IPS-20b (cell line): ENCODE measurements at regions not wholly inside any gene's neighbourhood (a gene's known extent, or its start where the extent isn't known, plus 50 kb on each side); places are given as distances from the start of the nearest gene placed in this dataset.
"Not testable (repeated sequence)": the region's sequence is repeated elsewhere in the genome, so short reads cannot be mapped to it uniquely, and the experiment has no call there.

Experiments
- H3K27ac ChIP-seq: one replicate; pipeline ENCODE4 v1.5.1; 2013; ENCODE audit warnings: low read length
- H3K27me3 ChIP-seq: 2 replicates; pipeline ENCODE4 v1.6.1; 2013; ENCODE audit warnings: mild to moderate bottlenecking, low read length, inconsistent platforms; ENCODE audit not compliant: insufficient read depth
- H3K36me3 ChIP-seq: 2 replicates; pipeline ENCODE4 v1.6.1; 2013; ENCODE audit warnings: low read depth, mild to moderate bottlenecking, inconsistent platforms, low read length, moderate library complexity; ENCODE audit not compliant: insufficient read depth
- H3K4me1 ChIP-seq: 2 replicates; pipeline ENCODE4 v1.6.1; 2013; ENCODE audit warnings: mild to moderate bottlenecking, control low read depth, inconsistent platforms, low read length, moderate library complexity; ENCODE audit not compliant: insufficient read depth
- H3K4me3 ChIP-seq: 2 replicates; pipeline ENCODE4 v1.5.1; 2013; ENCODE audit warnings: mild to moderate bottlenecking, low read length, inconsistent platforms
- H3K9ac ChIP-seq: 2 replicates; pipeline ENCODE4 v1.6.1; 2013; ENCODE audit warnings: low read depth, mild to moderate bottlenecking, inconsistent platforms, low read length, moderate library complexity
- H3K9me3 ChIP-seq: 2 replicates; pipeline ENCODE4 v1.6.1; 2013; ENCODE audit warnings: mild to moderate bottlenecking, low read depth, low read length, inconsistent platforms; ENCODE audit not compliant: insufficient read depth

DNA sequence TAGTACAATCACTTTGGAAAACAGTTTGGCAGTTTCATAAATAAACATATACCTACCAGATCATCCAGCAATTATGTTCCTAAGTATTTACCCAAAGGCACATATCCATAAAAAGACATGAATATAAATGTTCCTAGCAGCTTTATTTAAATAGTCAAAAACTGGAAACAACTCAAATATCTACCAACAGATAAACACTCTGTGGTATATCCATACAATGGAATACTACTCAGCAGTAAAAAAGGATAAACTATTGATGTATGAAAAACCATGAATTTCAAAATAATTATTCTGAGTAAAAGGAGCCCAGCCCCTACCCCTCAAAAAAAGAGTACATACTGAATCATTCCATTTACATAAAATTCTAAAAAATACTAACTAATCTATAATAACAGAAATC, 232.7 kb upstream of the SLC30A5 start:
- no peak overlapping the region for H3K27ac ChIP-seq
- H3K4me3 ChIP-seq: no peak overlapping the region
- H3K9ac ChIP-seq: no peak overlapping the region
- H3K27me3 ChIP-seq: no peaks in the 10 kb centered on the region
- H3K36me3 ChIP-seq: no peaks in the 10 kb centered on the region
- no peaks in the 10 kb centered on the region for H3K4me1 ChIP-seq
- peaks cover 10% of the 10 kb centered on the region; the same call in 1 of the 2 replicates for H3K9me3 ChIP-seq

DNA sequence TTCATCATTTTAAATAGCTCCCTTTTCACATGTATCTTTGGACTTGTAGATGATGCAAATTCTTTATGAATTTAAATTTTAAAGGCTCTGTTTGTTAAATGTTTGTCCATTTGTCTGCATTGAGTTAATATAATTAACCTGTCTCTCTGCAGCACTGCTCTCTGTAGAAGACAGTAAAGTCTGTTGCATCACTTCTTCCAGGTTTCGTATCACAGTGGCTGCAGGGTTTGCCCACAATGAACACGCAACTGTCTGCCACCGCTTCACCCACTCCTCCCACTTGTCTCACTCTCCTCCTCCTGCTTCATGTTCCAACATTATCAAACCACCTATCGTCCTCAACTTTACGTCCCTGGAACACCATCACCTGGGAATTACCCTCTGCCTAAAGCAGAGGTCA, 231.3 kb upstream of the SLC30A5 start:
- peaks cover 10% of the 10 kb centered on the region; the same call in 1 of the 2 replicates for H3K9me3 ChIP-seq
- H3K4me3 ChIP-seq: no peak overlapping the region
- no peak overlapping the region for H3K9ac ChIP-seq
- no peak overlapping the region for H3K27ac ChIP-seq
- H3K4me1 ChIP-seq: no peaks in the 10 kb centered on the region
- H3K36me3 ChIP-seq: no peaks in the 10 kb centered on the region
- no peaks in the 10 kb centered on the region for H3K27me3 ChIP-seq

DNA sequence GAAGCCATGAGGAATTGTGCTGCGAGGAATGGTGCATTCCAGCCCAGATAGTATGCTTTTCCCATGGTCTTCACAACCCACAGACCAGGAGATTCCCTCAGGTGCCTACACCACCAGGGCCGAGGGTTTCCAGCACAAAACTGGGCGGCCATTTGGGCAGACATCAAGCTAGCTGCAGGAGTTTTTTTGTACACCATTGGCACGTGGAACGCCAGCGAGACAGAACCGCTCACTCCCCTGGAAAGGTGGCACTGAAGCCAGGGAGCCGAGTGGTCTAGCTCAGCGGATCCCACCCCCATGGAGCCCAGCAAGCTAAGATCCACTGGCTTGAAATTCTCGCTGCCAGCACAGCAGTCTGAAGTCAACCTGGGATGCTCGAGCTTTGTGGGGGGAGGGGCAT, 228.6 kb upstream of the SLC30A5 start:
- not testable (repeated sequence) for H3K4me3 ChIP-seq, H3K36me3 ChIP-seq

DNA sequence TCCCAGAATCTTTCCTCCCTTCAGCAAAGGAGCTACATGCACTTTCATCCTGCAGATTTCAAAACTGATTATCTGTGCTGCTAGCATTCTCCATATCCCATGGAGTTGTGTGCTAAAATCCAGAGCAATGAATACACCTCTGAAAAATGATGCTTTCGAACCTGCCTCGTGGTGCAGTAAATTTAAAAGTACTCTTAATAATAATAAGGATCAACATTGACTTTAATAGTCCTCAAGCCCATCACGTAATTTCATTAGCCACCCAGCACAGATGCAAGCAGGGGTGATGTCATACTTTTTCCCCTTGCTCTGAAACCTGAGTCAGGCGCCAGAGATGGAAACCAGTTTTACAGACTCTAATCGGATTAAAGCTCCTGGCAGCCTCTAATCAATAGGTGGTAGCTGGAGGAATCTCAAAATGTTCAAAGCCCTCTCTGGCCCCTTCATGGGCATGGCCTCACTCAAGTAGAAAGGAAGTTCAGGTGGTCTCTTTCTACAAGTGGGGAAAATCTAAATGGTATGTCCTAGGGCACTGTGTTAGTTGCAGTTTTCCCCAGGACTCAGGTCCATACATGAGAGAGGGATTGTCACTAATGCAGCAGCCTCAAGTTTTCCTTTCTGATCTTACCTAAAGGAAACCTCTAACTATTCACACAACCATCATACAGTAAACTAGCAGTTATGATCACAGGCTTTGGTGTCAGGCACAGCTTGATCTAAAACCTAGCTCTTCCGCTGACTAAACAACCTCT, 221.6 kb upstream of the SLC30A5 start:
- no peaks in the 10 kb centered on the region for H3K27me3 ChIP-seq
- H3K4me1 ChIP-seq: no peaks in the 10 kb centered on the region; the same call in none of the 2 replicates
- no peak overlapping the region for H3K4me3 ChIP-seq
- no peaks in the 10 kb centered on the region for H3K36me3 ChIP-seq
- no peak overlapping the region for H3K27ac ChIP-seq
- no peaks in the 10 kb centered on the region for H3K9me3 ChIP-seq
- H3K9ac ChIP-seq: no peak overlapping the region

More for the DNA sequence above, 228.6 kb upstream of the SLC30A5 start:
- H3K9me3 ChIP-seq: peaks cover 10% of the 10 kb centered on the region; the same call in 1 of the 2 replicates
- not testable (repeated sequence) for H3K27me3 ChIP-seq, H3K27ac ChIP-seq, H3K9ac ChIP-seq, H3K4me1 ChIP-seq

DNA sequence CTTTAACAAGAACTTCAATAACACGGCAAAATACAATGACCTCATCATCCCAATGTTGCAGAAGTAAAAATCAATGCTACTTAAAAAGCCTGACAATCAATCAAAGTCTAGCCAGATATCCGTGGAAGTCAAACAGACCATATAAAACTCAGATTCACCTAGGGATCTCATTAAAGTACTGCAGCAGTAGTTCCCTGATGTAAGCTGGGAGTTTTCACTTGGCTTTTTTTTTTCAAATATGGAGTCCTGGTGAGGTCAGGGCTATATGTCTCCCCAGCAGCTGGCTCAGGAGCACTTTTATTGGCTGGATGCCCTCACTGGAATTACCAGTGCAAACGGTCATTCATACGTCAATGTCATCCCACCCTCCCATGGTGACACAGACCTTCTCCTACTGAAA, 220.6 kb upstream of the SLC30A5 start:
- Histone ChIP-seq H3K27ac (no peak overlapping the region), H3K4me1 (no peaks in the 10 kb centered on the region; the same call in none of the 2 replicates), H3K36me3 (no peaks in the 10 kb centered on the region), H3K9ac (no peak overlapping the region), H3K4me3 (no peak overlapping the region), H3K27me3 (no peaks in the 10 kb centered on the region), H3K9me3 (no peaks in the 10 kb centered on the region)

- no peaks in the 10 kb centered on the region; the same call in none of the 2 replicates for H3K4me1 ChIP-seq
- H3K27me3 ChIP-seq: no peaks in the 10 kb centered on the region
- no peak overlapping the region for H3K27ac ChIP-seq
- H3K9ac ChIP-seq: no peak overlapping the region
- H3K36me3 ChIP-seq: no peaks in the 10 kb centered on the region
- H3K9me3 ChIP-seq: no peaks in the 10 kb centered on the region
- no peak overlapping the region for H3K4me3 ChIP-seq
These were observed 218.5 kb upstream of the SLC30A5 start for GRCh38 chr5:68875351-68875750.

GRCh38 chr5:68883436-68883835, 210.4 kb upstream of the SLC30A5 start:
- no peaks in the 10 kb centered on the region for H3K9me3 ChIP-seq
- no peaks in the 10 kb centered on the region for H3K36me3 ChIP-seq
- no peak overlapping the region for H3K9ac ChIP-seq
- no peak overlapping the region for H3K27ac ChIP-seq
- H3K27me3 ChIP-seq: no peaks in the 10 kb centered on the region
- no peaks in the 10 kb centered on the region for H3K4me1 ChIP-seq
- H3K4me3 ChIP-seq: no peak overlapping the region

DNA sequence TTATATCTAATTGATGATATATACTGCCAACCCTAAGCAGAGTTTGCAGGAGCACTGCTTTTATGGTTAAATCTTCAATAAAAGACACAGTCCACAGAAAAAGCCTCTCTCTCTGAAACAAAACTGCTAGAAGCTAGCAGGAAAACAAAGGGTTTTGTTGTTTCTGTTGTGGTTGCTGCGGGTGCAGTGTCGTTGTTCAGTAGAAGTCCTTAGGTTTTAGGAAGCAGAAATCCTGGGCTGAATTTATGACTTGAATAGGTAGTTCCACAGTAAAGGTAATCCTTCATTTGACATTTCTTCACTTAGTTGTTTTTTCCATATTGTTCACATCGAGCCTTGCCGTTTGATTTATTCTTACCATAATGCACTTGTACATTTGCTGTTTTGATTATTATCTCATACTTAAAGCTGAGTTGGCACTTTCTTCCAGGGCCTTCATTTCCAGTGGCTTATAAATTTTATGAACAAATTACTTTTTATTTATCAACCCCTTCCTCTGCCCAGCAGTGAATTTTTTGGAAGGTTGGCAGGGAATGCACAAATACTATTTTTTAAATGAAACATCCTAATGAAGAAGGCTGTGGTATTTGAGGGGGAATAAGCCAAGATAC, 209.6 kb upstream of the SLC30A5 start:
- no peak overlapping the region for H3K27ac ChIP-seq
- H3K4me3 ChIP-seq: no peak overlapping the region
- no peaks in the 10 kb centered on the region for H3K4me1 ChIP-seq

GRCh38 chr5:68884883-68885282, 208.9 kb upstream of the SLC30A5 start:
- Histone ChIP-seq H3K4me1 (no peaks in the 10 kb centered on the region), H3K9ac (no peak overlapping the region), H3K27ac (no peak overlapping the region), H3K4me3 (no peak overlapping the region), H3K36me3 (no peaks in the 10 kb centered on the region), H3K9me3 (no peaks in the 10 kb centered on the region), H3K27me3 (no peaks in the 10 kb centered on the region)

More for the DNA sequence above, 209.6 kb upstream of the SLC30A5 start:
- no peaks in the 10 kb centered on the region for H3K9me3 ChIP-seq
- no peaks in the 10 kb centered on the region for H3K36me3 ChIP-seq
- H3K9ac ChIP-seq: no peak overlapping the region
- H3K27me3 ChIP-seq: no peaks in the 10 kb centered on the region

GRCh38 chr5:68886814-68887213, 207.0 kb upstream of the SLC30A5 start:
- H3K4me1 ChIP-seq: no peaks in the 10 kb centered on the region
- H3K36me3 ChIP-seq: no peaks in the 10 kb centered on the region

GRCh38 chr5:68891718-68892117, 202.1 kb upstream of the SLC30A5 start:
- Histone ChIP-seq H3K9ac (no peak overlapping the region), H3K36me3 (no peaks in the 10 kb centered on the region), H3K4me1 (no peaks in the 10 kb centered on the region), H3K4me3 (no peak overlapping the region), H3K9me3 (no peaks in the 10 kb centered on the region), H3K27ac (no peak overlapping the region), H3K27me3 (no peaks in the 10 kb centered on the region)

More at GRCh38 chr5:68886814-68887213, 207.0 kb upstream of the SLC30A5 start:
- H3K27ac ChIP-seq: no peak overlapping the region
- no peaks in the 10 kb centered on the region for H3K27me3 ChIP-seq
- no peak overlapping the region for H3K4me3 ChIP-seq
- H3K9ac ChIP-seq: no peak overlapping the region
- H3K9me3 ChIP-seq: no peaks in the 10 kb centered on the region

GRCh38 chr5:68894673-68895072, 199.1 kb upstream of the SLC30A5 start:
- Histone ChIP-seq H3K4me1 (peaks cover 10% of the 10 kb centered on the region), H3K4me3 (no peak overlapping the region), H3K36me3 (no peaks in the 10 kb centered on the region), H3K27ac (no peak overlapping the region), H3K9me3 (no peaks in the 10 kb centered on the region), H3K9ac (no peak overlapping the region), H3K27me3 (no peaks in the 10 kb centered on the region)
